GM21529 (cell line): ENCODE measurements at regions not wholly inside any gene's neighbourhood (a gene's known extent, or its start where the extent isn't known, plus 50 kb on each side); places are given as distances from the start of the nearest gene placed in this dataset.
"Not testable (repeated sequence)": the region's sequence is repeated elsewhere in the genome, so short reads cannot be mapped to it uniquely, and the experiment has no call there.

Experiments used
- ATAC-seq: cut with Tn5 transposase; IDR thresholded peaks from one replicate; pipeline ENCODE4 v1.9.1; 2021; ENCODE audit not compliant: unreplicated experiment

DNA sequence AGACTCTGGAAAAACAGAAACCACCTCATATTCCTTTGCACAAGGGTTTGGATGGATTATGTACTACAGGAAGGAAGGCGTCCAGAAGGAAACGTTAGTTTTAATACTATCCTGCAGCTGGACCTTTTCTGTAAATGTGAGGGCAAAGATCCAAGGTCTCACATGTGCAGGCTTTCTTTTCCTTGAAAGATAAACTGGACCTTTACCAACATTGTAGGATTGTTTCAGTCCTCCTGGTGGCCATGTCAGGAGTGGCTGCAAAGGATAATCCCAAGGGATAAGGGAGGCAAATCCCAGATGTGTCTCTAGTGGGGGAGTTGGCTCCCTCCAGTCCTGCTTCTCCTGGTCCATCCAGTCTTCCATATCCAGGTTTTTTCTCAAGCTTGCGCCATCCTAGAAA lies 397.5 kb downstream of the HTR1A start:
- ATAC-seq: no peak

DNA sequence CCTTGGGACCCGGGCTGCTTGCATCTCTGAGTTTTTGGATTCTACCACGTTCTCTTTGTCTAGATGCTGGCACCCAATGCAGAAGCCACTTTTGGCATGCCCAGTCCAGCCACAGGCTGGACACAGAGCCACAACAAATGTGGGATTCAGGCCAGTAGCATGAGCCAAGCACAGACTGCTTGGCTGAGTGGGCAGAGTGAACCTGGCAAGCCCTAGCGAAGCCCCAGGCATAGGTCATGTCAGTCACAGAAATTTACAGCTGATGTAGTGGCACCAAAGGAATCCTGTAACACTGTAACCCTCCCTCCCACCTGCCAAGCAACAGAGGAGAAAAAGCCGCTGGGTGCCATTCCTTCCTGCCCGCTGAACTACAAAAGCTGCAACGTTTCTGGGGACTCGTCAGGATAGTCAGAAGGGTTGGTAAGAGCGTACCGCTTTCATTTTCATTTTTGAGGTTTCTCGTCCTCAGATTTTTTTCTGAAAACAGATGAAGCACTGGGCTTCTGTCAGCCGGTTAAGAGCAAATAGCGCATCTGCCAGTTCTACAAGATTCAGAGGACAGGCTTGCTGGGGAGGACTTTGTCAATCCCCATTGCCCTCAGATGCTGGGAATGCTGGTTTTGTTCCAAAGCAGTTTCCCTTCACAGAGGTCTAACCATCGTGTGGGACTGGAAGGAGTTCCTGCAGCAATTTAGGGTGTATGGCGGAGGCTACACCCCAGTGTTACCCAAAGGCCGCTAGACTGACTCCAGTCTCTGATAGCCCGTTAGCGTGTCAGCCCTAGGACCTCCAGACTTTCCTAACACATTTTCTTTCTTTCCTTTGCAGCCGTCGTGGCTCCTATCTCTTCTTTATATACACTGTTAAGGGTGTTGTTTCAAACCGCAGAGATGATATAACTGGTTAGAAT lies 399.0 kb downstream of the HTR1A start:
- ATAC-seq: no peak

DNA sequence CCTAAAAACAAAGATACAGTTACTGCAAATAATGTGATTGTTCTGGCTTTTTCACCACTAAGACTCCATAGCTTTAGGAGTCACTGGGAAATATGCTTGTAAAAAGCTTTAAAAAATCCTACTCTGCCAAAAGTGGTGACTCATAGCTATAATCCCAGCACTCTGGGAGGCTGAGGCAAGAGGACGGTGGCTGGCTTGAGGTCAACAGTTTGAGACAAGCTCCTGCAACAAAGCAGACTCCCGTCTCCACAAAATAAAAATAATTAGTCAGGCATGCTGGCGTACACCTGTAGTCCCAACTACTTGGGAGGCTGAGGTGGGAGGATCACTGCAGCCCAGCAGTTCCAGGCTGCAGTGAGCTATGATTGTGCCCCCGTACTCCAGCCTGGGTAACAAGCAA lies 406.4 kb downstream of the HTR1A start:
- no peak for ATAC-seq

DNA sequence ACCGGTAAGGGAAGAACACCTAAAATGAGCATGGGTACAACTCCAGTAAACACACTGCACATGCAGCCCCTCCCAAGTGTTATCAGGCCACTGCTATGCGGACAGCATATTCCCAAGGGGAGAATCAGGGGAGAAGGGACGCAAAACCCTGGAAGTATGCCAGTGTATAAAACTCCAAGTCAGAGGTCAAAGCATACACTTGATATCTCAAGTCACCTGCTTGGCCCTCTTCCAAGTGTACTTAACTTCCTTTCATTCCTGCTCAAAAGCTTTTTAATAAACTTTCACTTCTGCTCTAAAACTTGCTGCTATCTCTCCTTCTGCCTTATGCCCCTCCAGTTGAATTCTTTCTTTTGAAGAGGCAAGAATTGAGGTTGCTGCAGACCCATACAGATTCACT lies 408.1 kb downstream of the HTR1A start:
- no peak for ATAC-seq

DNA sequence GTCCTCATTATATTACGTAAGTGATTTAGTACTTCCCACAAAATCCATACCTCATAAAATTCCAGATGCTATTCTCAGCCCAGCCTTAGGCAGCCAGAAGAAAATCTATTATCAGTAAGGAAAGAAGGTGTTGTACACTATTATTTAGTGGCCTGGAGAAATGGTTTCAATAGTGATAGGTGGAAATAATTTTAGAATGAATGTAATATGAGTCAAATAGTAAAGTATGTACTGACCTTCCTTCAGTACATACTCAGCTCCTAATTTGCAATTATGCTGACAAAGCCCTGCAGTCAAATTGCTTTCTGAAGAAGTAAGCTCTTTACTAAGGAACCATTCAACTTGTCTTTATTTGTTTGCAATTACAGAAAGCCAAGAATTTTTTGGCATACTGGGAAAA lies 409.2 kb downstream of the HTR1A start:
- no peak for ATAC-seq

DNA sequence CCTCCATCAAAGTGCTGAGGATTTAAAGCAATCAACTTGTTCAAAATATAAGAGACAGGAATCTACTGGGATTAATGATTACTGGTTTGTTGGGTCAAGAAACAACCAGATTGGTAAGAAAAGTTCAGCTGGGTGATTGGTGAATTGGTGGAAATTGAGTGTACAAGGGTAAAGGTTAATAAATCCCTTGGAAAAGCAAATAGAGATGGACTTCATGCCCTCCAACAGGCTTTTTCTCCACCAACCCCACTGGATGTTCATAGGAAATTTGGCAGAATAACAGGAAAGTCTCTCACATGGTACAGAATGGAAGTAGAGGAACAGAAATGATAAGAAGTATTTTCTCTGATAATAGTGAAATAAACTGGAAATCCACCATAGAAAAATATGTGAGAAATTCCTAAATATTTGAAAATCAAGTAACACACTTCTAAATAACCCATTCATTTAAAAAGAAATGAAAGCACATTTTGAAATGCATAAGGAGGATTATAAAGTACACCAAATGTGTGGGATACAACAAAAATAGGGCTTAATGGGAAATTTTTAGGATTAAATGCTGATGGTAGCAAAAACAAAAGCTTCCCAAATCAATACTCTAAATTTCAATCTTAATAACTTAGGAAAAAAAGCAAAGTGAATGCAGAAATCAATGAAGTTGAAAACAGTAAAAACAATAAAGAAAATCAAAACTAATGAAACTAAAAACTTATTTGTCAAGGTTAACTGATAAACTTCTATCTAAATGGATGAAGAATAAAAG lies 426.2 kb downstream of the HTR1A start:
- no peak for ATAC-seq

DNA sequence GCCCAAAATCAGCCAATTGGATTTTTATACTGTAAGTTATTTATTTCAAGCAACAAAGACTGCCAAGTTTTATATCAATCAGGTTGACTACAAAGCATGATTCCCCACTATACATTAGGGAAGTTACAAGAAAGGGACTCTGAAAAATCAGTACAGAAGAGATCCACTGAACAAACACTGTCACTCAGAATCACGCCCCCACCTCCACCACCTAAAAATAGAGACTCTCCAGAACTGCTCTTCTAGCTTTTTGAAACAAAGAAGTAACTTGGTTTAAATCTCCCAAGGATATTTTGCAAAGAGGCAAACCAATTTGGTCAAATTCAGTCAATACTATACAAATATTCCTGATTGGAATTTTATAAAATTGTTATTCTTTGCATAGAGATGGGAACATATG lies 438.0 kb downstream of the HTR1A start:
- ATAC-seq: no peak

DNA sequence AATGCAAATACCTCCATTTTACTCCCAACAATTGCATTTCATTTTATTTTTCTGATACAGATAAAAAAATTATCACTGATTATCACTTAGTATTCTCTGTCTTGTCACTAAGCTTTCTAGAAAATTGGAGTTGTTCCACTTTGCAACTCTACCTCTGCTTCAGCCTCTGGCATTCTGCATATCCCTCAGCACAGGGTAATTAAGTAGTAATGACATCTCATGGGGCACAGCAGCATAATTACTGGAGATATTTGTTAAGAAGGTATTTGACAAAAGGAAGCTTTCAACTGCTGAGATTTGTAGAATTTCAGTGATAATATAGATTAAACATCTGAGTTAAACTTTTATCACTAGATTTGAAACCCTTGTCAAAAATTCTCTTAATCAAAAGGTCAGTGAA lies 446.2 kb downstream of the HTR1A start:
- ATAC-seq: no peak

DNA sequence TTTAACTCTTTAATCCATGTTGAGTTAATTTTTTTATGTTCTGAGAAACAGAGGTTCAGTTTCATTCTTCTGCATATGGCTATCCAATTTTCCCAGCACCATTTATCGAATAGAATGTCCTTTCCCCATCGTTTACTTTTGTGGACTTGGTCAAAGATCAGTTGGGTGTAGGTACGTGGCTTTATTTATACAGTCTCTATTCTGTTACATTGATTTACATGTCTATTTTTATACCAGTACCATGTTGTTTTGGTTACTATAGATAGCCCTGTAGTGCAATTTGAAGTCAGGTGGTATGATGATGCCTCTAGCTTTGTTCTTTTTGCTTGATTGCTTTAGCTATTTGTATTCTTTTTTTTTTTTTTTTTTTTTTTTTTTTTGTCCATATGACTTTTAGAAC lies 462.0 kb downstream of the HTR1A start:
- ATAC-seq: no peak

DNA sequence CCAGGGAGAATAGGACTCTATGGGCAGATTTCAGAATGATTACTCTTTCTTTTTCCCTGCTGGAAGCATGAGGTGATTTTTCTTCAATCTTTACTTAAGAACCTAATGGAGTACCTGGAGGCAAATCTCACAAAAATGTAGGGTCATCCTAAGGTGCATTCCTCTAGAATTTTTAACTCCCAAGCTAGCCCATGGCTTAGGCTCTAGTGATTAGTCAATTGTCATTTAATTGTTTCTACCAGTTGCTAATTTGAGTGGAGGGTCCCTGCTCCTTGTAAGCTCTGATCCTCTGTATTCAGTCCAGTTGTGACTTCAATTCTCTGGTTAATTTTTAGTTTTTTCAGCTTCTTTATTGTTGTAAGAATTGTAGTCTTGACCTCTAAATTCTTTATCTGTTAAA lies 467.0 kb downstream of the HTR1A start:
- no peak for ATAC-seq

DNA sequence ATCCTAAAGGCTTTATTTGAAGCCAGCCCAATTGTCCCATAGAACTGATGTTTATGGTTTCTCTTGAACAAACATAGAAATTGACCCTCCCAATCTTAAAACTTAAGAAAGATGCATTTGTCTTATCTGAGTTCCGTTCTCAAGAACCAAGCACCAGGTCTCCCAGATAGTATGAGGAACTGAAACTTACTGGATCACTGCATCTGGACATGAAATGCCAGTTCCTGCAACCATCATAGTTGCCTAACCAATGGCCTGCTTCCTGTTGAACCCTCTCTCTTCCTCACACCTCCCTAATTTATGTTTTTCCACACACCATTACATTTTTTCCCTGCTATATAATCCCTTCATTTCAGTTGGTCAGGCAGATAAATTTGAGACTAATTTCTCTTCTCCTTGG lies 478.9 kb downstream of the HTR1A start:
- ATAC-seq: no peak

DNA sequence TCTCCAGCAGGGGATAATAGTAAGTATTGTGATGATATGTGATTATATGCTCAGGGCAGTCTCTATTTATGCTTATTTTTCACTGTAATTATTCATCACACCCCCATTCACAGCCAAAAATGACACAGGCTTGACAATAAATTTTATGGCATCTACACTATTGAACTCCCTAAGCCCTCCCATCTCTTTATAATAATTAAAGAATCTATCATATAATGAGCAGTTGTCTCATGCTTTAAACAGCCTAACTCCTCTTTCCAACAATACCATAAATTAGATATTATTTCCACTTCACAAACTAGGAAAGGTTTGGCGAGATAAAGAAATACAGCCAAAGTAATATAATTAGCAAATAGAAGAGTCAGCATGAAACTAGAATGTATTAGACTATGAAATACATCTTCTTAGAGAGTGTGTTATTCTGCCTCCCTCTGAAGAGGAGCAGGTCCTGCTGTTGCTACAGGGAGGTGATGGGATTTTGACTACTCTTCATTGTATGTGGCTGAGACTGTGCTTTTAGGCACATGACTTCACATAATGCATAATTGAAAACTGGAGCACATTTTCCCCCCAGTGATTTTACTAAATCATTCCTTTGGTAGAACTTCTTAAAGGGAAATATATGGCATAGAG lies 488.8 kb downstream of the HTR1A start:
- no peak for ATAC-seq

DNA sequence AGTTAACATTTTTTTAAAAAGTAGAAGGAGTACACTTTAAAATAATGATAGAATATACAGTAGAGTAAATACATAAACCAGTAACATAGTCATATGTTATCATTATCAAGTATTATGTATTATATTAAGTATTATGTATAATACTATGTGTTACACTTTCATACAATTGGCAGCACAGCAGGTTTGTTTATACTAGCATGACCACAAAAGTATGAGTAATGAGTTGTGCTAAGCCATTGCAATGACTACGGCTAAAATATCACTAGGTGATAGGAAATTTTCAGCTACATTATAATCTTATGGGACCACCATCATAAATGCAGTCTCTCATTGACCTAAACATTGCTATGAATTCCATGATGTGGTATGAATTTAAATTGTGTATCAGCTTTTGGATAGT lies 506.0 kb downstream of the HTR1A start:
- no peak for ATAC-seq

DNA sequence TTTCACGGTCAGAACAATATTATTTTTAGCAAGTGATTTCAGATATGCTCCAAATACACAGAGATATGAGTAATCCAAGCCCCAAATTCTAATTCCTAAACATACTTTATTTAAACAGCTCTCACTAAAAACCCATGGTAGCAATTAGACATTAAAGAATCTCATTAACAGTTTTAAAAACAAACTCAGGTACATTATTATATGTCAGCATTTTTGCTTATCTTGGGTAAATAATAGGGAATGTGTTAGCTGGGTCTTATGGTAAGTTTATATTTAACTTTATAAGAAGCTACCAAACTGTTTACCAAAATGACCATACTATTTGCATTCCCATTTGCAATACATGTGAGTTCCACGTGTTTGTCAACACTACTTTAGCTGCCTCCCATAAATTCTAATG lies 511.1 kb downstream of the HTR1A start:
- no peak for ATAC-seq

DNA sequence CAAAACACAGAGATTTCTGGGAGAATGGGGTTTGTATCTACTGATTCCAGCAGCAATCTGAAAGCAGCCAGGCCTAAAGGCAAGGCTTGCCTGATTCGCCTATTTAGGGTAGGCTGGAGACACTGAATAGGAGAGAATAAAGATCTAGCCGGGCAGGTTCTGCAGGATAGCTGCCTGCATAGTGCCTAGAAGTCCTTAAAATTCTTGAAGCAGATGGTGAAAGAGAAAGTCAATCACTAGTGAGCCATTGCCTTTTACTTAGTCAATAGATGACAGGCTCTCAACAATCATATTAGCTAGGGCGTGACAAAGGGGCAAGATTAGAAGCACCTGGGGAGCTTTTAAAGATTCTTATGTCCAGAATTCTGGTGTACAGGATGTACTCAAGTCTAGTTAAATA lies 522.7 kb downstream of the HTR1A start:
- no peak for ATAC-seq

DNA sequence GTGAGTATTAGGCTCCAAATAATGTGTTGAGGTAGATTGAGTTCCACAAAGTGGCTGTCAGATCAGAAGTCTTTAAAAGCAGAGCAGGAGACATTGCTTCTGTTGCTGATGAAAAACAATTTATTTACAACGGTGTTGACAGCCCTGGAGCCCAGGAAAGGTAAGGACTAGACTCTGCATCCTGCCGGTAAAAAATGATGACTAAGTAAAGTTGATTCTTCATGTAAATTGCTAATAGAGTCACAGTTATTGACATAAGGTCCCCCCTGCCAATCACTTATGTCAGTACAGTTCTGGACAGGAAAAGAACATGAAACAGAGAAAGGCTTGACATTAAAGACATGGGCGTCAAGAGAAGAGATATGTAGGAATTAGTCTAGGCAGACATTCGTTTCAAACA lies 552.5 kb downstream of the HTR1A start:
- no peak for ATAC-seq

DNA sequence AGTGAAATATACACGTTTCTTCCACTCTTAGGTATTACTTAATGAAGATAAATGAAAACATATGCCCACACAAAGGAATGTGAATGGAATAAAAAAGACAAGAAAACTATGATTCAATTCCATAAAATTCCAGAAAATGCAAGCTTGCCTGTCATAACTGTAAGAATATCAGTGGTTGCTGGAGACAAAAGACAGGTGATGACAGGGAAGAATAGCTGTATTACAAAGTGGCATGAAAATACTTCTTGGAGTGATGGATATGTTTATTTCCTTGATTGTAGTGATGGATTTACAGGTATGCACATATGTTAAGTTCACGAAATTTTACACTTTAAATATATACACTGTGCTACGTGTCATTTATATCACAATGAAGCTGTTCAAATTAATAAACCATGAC lies 553.3 kb downstream of the HTR1A start:
- no peak for ATAC-seq

DNA sequence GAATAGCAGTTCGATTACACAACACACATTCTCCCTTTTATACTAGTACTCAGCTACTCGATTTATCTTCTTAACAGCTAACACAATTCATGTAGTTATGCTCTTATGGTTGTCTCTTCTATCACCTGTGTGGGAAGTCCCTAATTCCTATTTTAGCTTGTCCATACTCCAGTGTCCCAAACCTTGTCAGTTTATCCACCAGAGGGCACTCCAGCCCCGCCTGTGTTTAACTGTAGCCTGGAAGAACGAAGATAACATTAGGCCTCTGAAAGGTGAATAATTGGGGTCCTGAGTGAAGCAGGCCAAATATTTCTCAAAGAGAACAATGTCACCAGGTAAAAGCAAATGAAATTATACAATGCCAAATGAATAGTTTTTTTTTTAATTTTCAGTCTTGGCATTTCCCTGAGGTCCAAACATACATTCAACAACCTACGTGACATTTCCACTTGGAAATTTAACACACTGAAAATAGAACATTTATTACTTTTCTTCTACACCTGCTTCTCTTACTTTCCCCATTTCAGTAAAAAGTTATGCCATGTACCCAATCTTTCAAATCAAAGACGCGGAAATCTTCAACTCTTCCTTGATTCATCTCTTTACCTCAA lies 560.7 kb downstream of the HTR1A start:
- peak; percentile 90 for ATAC-seq

DNA sequence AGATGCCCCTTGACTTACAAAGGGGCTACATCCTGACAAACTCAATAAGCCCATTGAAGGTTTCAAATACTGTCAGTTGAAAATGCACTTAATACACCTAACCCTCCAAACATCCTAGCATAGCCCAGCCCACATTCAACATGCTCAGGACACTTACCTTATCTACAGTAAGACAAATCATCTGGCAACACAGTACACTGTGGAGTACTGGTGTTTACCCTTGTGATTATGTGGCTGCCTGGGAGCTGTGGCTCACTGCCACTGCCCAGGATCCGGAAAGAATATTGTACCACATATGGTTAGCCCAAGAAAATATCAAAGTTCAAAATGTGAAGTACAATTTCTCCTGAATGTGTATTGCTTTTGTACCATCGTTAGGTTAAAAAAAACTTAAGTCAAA lies 562.2 kb downstream of the HTR1A start:
- no peak for ATAC-seq

DNA sequence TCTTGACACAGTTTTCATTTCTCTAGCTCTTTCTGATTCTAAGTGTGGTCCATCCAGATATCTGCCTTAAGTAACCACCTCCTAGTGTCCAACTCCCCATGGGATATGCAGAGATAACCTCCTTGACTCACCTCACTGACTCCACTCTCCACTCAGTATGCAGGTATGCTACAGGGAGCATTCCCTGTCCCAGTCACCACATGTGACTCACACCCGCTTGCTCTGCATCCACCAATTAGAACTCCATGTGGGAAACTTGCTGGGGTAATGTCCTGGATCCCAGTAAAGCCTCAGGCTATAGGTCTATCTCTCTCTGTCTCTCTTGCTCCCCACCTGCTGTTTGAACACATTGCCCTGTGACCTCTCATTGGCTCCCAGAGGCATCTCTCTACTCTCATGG lies 563.9 kb downstream of the HTR1A start:
- ATAC-seq: no peak

DNA sequence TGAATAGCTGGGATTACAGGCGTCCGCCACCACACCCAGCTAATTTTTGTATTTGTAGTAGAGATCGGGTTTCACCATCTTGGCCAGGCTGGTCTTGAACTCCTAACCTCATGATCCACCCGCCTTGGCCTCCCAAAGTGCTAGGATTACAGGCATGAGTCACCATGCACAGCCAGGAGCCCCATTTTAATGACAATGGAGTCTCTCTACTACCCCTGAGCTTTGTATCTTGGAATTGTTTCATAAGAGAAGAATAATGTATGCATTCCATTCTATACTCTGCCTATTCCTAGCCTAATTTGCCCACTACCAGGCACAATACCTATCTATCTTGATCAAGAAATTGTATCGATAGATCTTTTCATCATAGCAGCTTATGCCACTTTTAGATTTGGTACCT lies 574.1 kb downstream of the HTR1A start:
- not testable (repeated sequence) for ATAC-seq

DNA sequence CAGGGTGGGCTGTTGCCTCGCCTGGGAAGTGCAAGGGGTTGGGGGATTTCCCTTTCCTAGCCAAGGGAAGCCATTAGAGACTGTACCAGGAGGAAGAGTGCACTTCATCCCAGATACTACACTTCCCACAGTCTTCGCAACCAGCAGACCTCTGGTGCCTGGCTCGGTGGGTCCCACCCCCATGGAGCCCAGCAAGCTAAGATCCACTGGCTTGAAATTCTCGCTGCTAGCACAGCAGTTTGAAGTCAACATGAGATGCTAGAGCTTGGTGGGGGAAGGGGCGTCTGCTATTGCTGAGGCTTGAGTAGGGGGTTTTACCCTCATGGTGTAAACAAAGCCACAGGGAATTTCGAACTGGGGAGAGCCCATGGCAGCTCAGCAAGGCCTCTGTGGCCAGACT lies 586.4 kb downstream of the HTR1A start:
- no peak for ATAC-seq
